ENCODE measurements at regions not wholly inside any gene's neighbourhood (a gene's known extent, or its start where the extent isn't known, plus 50 kb on each side); places are given as distances from the start of the nearest gene placed in this dataset.

GRCh38 chr15:70275461-70276138 is 177.9 kb upstream of the TLE3 start:
- Histone ChIP-seq H2AFZ (ENCODE audit: low read length) (no peak overlapping the region), H3T11ph (ENCODE audit: low read length) (no peak overlapping the region), H3K4me1 (ENCODE audit: insufficient read depth, low read length) (no peaks in the 10 kb centered on the region), H3K56ac (ENCODE audit: insufficient read length, low read depth, low read length) (no peak overlapping the region), H4K20me1 (ENCODE audit: control insufficient read depth, insufficient read depth, insufficient read length) (no peaks in the 10 kb centered on the region), H3K23me2 (ENCODE audit: insufficient read length, low read depth, low read length, poor library complexity, severe bottlenecking) (peaks cover 5% of the 10 kb centered on the region), H3K14ac (ENCODE audit: insufficient read depth, low read length) (no peak overlapping the region), H2BK12ac (ENCODE audit: insufficient read length, low read depth, low read length) (no peak overlapping the region), H3K4me2 (ENCODE audit: insufficient read depth, insufficient read length, low read length) (no peak overlapping the region), H4K8ac (replicated peaks; ENCODE audit: insufficient read length, low read depth, low read length) (no peak overlapping the region), H3K9me3 (ENCODE audit: control insufficient read depth, low read depth, low read length) (no peaks in the 10 kb centered on the region), H2AK5ac (ENCODE audit: insufficient read length, low read length) (no peak overlapping the region), H2BK20ac (ENCODE audit: low read depth, low read length, poor library complexity, severe bottlenecking) (no peak overlapping the region), H4K5ac (ENCODE audit: insufficient read length, low read depth, low read length) (no peak overlapping the region), H2BK15ac (ENCODE audit: low read depth, low read length) (no peak overlapping the region), H3K23ac (ENCODE audit: insufficient read length, low read depth, low read length) (no peak overlapping the region), H4K91ac (ENCODE audit: insufficient read length, low read depth, low read length) (no peak overlapping the region), H3K27me3 (ENCODE audit: insufficient read depth, low read length) (no peaks in the 10 kb centered on the region), H3K79me1 (ENCODE audit: insufficient read depth, low read depth, low read length, poor library complexity, severe bottlenecking) (no peaks in the 10 kb centered on the region), H3K4ac (ENCODE audit: low read depth, low read length) (no peak overlapping the region), H3K18ac (ENCODE audit: insufficient read length, low read depth, low read length) (no peak overlapping the region), H3K9ac (ENCODE audit: extremely low read depth, insufficient read length, low read length) (no peak overlapping the region), H2BK5ac (ENCODE audit: insufficient read length, low read length) (no peak overlapping the region), H2BK120ac (ENCODE audit: low read depth, low read length, poor library complexity, severe bottlenecking) (no peak overlapping the region), H3K79me2 (ENCODE audit: insufficient read depth, low read length) (no peaks in the 10 kb centered on the region), H3K27ac (ENCODE audit: insufficient read length, low read depth, low read length) (no peak overlapping the region)
- TF ChIP-seq CTCF (conservative IDR thresholded peaks at IDR 0.05), result no peak
- no CpG with 5 or more reads among the region's 8 CpGs for WGBS (ENCODE audit: extremely low coverage, insufficient read length, low lambda C conversion rate)
- H3K27ac Mint-ChIP-seq, result no peak overlapping the region
- no peaks in the 10 kb centered on the region for H3K9me3 Mint-ChIP-seq
- peaks cover 14% of the 10 kb centered on the region for H3K27me3 Mint-ChIP-seq (ENCODE audit: low read depth)
- peaks cover 22 to 27% of the 10 kb centered on the region in 2 experiments for H3K4me1 Mint-ChIP-seq
- no peaks in the 10 kb centered on the region for H3K36me3 Mint-ChIP-seq (ENCODE audit: insufficient read depth in 1 of 3, low read depth in 3 of 3)
- no peak overlapping the region; a peak in 1 of 5 replicates for H3K4me3 Mint-ChIP-seq
- no peak for DNase-seq
